HCT116 (cell line): ENCODE measurements at regions not wholly inside any gene's neighbourhood (a gene's known extent, or its start where the extent isn't known, plus 50 kb on each side); places are given as distances from the start of the nearest gene placed in this dataset.
A peak's percentile ranks its signal among the peaks of the same experiment; 100 is the strongest.

Experiments
- ATAC-seq: fragments of 200-7000 bp; cut with Tn5 transposase; 2 replicates; pipeline ENCODE4 v1.9.1; 2020; ENCODE audit warnings: mild to moderate bottlenecking, moderate library complexity
- BruUV-seq: library from RNA; stranded (reverse); fragments of 400-500 nt; replicated peaks from 2 replicates; lab custom pipeline; 2021; lab: Mats Ljungman, UMichigan
- CTCF ChIA-PET: fragments of 300-600 bp; sonication (Branson Sonifier 250); formaldehyde crosslinking; loops from one replicate; lab custom pipeline; 2021; ENCODE audit warnings: antibody characterized with exemption; lab: Charles Lee
- POLR2A ChIA-PET: fragments of 300-600, 350-600 bp; sonication (Branson Sonifier 250); formaldehyde crosslinking; loops from one replicate; lab custom pipeline; 2021; ENCODE audit warnings: antibody characterized with exemption; lab: Charles Lee
- RAD21 ChIA-PET, 2 experiments: fragments of 300-600 bp; sonication (Branson Sonifier 250); formaldehyde crosslinking; loops; one replicate each; lab custom pipeline; 2023; ENCODE audit warnings: low total read pairs in 2 of 2; ENCODE audit not compliant: uncharacterized antibody in 2 of 2, unreplicated experiment in 2 of 2, low non-redundant PET in 1 of 2; lab: Charles Lee
- DNase-seq: peaks from one replicate; pipeline ENCODE4 v3.0.0-alpha.2; 2010; ENCODE audit warnings: low read depth, low spot score
- H2AFZ ChIP-seq: fragments of 200-600 bp; shearing (Covaris generic), sonication (generic); 2 replicates; pipeline ENCODE4 v1.6.1; 2017; ENCODE audit warnings: low read depth, mixed run types, mixed read lengths, antibody characterized with exemption, low read length; ENCODE audit not compliant: poor library complexity, severe bottlenecking
- H3K27ac ChIP-seq: 2 replicates; pipeline ENCODE4 v1.5.1; 2012; ENCODE audit warnings: low read depth, low read length
- H3K27me3 ChIP-seq: fragments of 200-600 bp; sonication (generic); 2 replicates; pipeline ENCODE4 v1.6.1; 2016; ENCODE audit warnings: mixed run types, low read length, mixed read lengths; ENCODE audit not compliant: insufficient read depth
- H3K36me3 ChIP-seq, 2 experiments: fragments of 200-500 bp in 1 of 2; fragments of 200-600 bp in 1 of 2; sonication (Bioruptor generic) in 1 of 2; sonication (generic) in 1 of 2; 2 replicates each; pipeline versions ENCODE4 v1.5.1 to v1.6.1; 2014 to 2016; ENCODE audit warnings: low read length in 2 of 2, inconsistent platforms in 1 of 2, mixed read lengths in 1 of 2, mixed run types in 1 of 2; ENCODE audit not compliant: insufficient read depth in 2 of 2, control insufficient read depth in 1 of 2
- H3K4me1 ChIP-seq, 2 experiments: fragments of 200-600 bp in 1 of 2; sonication (generic) in 1 of 2; 2 replicates each; pipeline versions ENCODE4 v1.5.1 to v1.6.1; 2012 to 2017; ENCODE audit warnings: low read length in 2 of 2, inconsistent platforms in 1 of 2, mild to moderate bottlenecking in 1 of 2, mixed read lengths in 1 of 2, mixed run types in 1 of 2, moderate library complexity in 1 of 2; ENCODE audit not compliant: insufficient read depth in 2 of 2, control insufficient read depth in 1 of 2
- H3K4me2 ChIP-seq: fragments of 200-600 bp; sonication (generic); 2 replicates; pipeline ENCODE4 v1.6.1; 2017; ENCODE audit warnings: mixed run types, low read length, mixed read lengths
- H3K4me3 ChIP-seq, 2 experiments: fragments of 200-600 bp in 1 of 2; sonication (generic) in 1 of 2; replicated peaks in 1 of 2; 2 replicates each; pipeline ENCODE4 v1.5.1; 2011 to 2016; ENCODE audit warnings: low read length in 2 of 2, control low read depth in 1 of 2, low read depth in 1 of 2, mild to moderate bottlenecking in 1 of 2, mixed read lengths in 1 of 2, mixed run types in 1 of 2
- H3K79me2 ChIP-seq: fragments of 200-600 bp; sonication (generic); 2 replicates; pipeline ENCODE4 v1.6.1; 2017; ENCODE audit warnings: mild to moderate bottlenecking, mixed run types, low read length, moderate library complexity, mixed read lengths; ENCODE audit not compliant: insufficient read depth
- H3K9ac ChIP-seq: fragments of 200-600 bp; sonication (generic); 2 replicates; pipeline ENCODE4 v1.6.1; 2016; ENCODE audit warnings: low read length, mixed read lengths
- H3K9me2 ChIP-seq: fragments of 200-600 bp; sonication (generic), shearing (Covaris generic); 2 replicates; pipeline ENCODE4 v1.6.1; 2017; ENCODE audit warnings: mixed run types, mild to moderate bottlenecking, moderate library complexity; ENCODE audit not compliant: insufficient read depth
- H3K9me3 ChIP-seq, 2 experiments: fragments of 200-500 bp in 1 of 2; fragments of 200-600 bp in 1 of 2; sonication (Bioruptor generic) in 1 of 2; sonication (generic) in 1 of 2; 2 replicates each; pipeline ENCODE4 v1.6.1; 2014 to 2017; ENCODE audit warnings: low read length in 2 of 2, mixed read lengths in 2 of 2, inconsistent platforms in 1 of 2, low read depth in 1 of 2, mild to moderate bottlenecking in 1 of 2, mixed run types in 1 of 2, moderate library complexity in 1 of 2; ENCODE audit not compliant: control insufficient read depth in 1 of 2, insufficient read depth in 1 of 2
- H4K20me1 ChIP-seq: fragments of 200-600 bp; sonication (generic), shearing (Covaris generic); 2 replicates; pipeline ENCODE4 v1.6.1; 2017; ENCODE audit warnings: mixed run types, mild to moderate bottlenecking, moderate library complexity; ENCODE audit not compliant: insufficient read depth
- FOSL1 ChIP-seq: IDR thresholded peaks from 2 replicates; pipeline ENCODE4 v1.6.1; 2012; ENCODE audit warnings: low read depth
- JUND ChIP-seq: IDR thresholded peaks from 2 replicates; pipeline ENCODE4 v1.6.1; 2012
- SRF ChIP-seq: IDR thresholded peaks from 2 replicates; pipeline ENCODE4 v1.6.1; 2012; ENCODE audit warnings: low read depth
- ZFX ChIP-seq: fragments of 450-650 bp; IDR thresholded peaks from 2 replicates; pipeline ENCODE4 v1.6.1; 2017
- intact Hi-C: fragments of 100-400 bp; cut with micrococcal nuclease; formaldehyde crosslinking; loops from 2 replicates; pipeline ENCODE4 v1.10.0; 2022

GRCh38 chr12:95605875-95606274 lies 54.6 kb upstream of the USP44 start:
- Histone ChIP-seq H2AFZ (no peak overlapping the region), H3K36me3 (no peaks in the 10 kb centered on the region), H3K4me2 (no peak overlapping the region), H3K4me1 (peaks cover 3 to 12% of the 10 kb centered on the region in 2 experiments; a peak in 3 of 4 replicates), H3K4me3 (no peak overlapping the region), H4K20me1 (no peaks in the 10 kb centered on the region), H3K9ac (no peak overlapping the region), H3K27ac (no peak overlapping the region), H3K27me3 (no peaks in the 10 kb centered on the region), H3K9me3 (no peaks in the 10 kb centered on the region), H3K9me2 (no peaks in the 10 kb centered on the region), H3K79me2 (no peaks in the 10 kb centered on the region)
- ATAC-seq (no peak), DNase-seq (no peak)
- POLR2A ChIA-PET, result no interaction called here
- CTCF ChIA-PET, result no interaction called here
- BruUV-seq, result no TSS peak
- TF ChIP-seq ZFX, result no peak
- RAD21 ChIA-PET, result no interaction called here
- intact Hi-C loops, result no loop called here

GRCh38 chr12:95605087-95605486 lies 53.8 kb upstream of the USP44 start:
- CTCF ChIA-PET, result no interaction called here

More at GRCh38 chr12:95605087-95605486, 53.8 kb upstream of the USP44 start:
- ATAC-seq (peak; percentile 95), DNase-seq (no peak)
- Histone ChIP-seq H3K27me3 (no peaks in the 10 kb centered on the region), H3K27ac (no peak overlapping the region), H3K4me3 (no peak overlapping the region), H3K4me2 (peak overlapping the region; percentile 37), H3K9me2 (no peaks in the 10 kb centered on the region), H3K79me2 (no peaks in the 10 kb centered on the region), H3K4me1 (peaks cover 3 to 12% of the 10 kb centered on the region in 2 experiments; a peak in 3 of 4 replicates), H3K9ac (no peak overlapping the region), H4K20me1 (no peaks in the 10 kb centered on the region), H2AFZ (no peak overlapping the region), H3K9me3 (no peaks in the 10 kb centered on the region), H3K36me3 (no peaks in the 10 kb centered on the region)
- ChIA-PET RAD21 (no interaction called here), POLR2A (no interaction called here)
- intact Hi-C loops, result no loop called here
- BruUV-seq, result no TSS peak
- TF ChIP-seq SRF (no peak), JUND (peak; percentile 65), FOSL1 (peak; percentile 53)
